ENCODE measurements at regions not wholly inside any gene's neighbourhood (a gene's known extent, or its start where the extent isn't known, plus 50 kb on each side); places are given as distances from the start of the nearest gene placed in this dataset.

DNA sequence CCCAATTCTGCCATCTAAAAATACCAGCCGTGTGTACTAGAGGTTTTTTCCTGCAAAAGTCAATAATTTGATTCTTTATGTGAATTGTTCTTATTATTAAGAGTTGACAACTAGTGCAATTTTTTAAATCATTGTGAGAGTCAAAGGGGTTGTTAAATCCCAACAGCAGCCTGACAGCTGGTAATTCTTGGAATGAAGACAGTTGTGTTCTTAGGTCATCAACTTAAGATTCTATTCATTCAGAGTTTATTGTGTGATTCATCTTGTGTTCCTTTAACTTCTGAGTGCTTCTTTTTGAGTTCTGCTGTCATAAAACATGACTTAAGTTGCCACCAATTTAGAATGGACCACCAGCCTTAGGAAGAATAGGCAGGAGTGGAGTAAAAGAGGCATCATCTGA is 329.0 kb downstream of the NAF1 start:
- TF ChIP-seq ETS1 (IDR thresholded peaks at IDR 0.05), result no peak
- TF ChIP-seq ZNF114 (CRISPR knock-in tag; IDR thresholded peaks at IDR 0.05), result no peak
- TF ChIP-seq, protein P1, sequence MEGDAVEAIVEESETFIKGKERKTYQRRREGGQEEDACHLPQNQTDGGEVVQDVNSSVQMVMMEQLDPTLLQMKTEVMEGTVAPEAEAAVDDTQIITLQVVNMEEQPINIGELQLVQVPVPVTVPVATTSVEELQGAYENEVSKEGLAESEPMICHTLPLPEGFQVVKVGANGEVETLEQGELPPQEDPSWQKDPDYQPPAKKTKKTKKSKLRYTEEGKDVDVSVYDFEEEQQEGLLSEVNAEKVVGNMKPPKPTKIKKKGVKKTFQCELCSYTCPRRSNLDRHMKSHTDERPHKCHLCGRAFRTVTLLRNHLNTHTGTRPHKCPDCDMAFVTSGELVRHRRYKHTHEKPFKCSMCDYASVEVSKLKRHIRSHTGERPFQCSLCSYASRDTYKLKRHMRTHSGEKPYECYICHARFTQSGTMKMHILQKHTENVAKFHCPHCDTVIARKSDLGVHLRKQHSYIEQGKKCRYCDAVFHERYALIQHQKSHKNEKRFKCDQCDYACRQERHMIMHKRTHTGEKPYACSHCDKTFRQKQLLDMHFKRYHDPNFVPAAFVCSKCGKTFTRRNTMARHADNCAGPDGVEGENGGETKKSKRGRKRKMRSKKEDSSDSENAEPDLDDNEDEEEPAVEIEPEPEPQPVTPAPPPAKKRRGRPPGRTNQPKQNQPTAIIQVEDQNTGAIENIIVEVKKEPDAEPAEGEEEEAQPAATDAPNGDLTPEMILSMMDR (conservative IDR thresholded peaks at IDR 0.05; ENCODE audit: low read depth in 2 of 2), result no peak
- no peak for TF ChIP-seq EZH2phosphoT487 (IDR thresholded peaks at IDR 0.05; ENCODE audit: unreplicated experiment)
- no peak for TF ChIP-seq JUNB (IDR thresholded peaks at IDR 0.05; ENCODE audit: unreplicated experiment)
- TF ChIP-seq, protein P2, sequence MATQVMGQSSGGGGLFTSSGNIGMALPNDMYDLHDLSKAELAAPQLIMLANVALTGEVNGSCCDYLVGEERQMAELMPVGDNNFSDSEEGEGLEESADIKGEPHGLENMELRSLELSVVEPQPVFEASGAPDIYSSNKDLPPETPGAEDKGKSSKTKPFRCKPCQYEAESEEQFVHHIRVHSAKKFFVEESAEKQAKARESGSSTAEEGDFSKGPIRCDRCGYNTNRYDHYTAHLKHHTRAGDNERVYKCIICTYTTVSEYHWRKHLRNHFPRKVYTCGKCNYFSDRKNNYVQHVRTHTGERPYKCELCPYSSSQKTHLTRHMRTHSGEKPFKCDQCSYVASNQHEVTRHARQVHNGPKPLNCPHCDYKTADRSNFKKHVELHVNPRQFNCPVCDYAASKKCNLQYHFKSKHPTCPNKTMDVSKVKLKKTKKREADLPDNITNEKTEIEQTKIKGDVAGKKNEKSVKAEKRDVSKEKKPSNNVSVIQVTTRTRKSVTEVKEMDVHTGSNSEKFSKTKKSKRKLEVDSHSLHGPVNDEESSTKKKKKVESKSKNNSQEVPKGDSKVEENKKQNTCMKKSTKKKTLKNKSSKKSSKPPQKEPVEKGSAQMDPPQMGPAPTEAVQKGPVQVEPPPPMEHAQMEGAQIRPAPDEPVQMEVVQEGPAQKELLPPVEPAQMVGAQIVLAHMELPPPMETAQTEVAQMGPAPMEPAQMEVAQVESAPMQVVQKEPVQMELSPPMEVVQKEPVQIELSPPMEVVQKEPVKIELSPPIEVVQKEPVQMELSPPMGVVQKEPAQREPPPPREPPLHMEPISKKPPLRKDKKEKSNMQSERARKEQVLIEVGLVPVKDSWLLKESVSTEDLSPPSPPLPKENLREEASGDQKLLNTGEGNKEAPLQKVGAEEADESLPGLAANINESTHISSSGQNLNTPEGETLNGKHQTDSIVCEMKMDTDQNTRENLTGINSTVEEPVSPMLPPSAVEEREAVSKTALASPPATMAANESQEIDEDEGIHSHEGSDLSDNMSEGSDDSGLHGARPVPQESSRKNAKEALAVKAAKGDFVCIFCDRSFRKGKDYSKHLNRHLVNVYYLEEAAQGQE (IDR thresholded peaks at IDR 0.05; ENCODE audit: unreplicated experiment), result no peak
- no peak for TF ChIP-seq ZNF331 (CRISPR knock-in tag; IDR thresholded peaks at IDR 0.05; ENCODE audit: low read depth)
- TF ChIP-seq NANOG (IDR thresholded peaks at IDR 0.05; ENCODE audit: borderline replicate concordance), result no peak
- TF ChIP-seq CREB1 (CRISPR knock-in tag; IDR thresholded peaks at IDR 0.05; ENCODE audit: low read depth), result no peak
- TF ChIP-seq POLR2AphosphoS5 (IDR thresholded peaks at IDR 0.05; ENCODE audit: low read depth), result no peak
- TF ChIP-seq, protein P3, sequence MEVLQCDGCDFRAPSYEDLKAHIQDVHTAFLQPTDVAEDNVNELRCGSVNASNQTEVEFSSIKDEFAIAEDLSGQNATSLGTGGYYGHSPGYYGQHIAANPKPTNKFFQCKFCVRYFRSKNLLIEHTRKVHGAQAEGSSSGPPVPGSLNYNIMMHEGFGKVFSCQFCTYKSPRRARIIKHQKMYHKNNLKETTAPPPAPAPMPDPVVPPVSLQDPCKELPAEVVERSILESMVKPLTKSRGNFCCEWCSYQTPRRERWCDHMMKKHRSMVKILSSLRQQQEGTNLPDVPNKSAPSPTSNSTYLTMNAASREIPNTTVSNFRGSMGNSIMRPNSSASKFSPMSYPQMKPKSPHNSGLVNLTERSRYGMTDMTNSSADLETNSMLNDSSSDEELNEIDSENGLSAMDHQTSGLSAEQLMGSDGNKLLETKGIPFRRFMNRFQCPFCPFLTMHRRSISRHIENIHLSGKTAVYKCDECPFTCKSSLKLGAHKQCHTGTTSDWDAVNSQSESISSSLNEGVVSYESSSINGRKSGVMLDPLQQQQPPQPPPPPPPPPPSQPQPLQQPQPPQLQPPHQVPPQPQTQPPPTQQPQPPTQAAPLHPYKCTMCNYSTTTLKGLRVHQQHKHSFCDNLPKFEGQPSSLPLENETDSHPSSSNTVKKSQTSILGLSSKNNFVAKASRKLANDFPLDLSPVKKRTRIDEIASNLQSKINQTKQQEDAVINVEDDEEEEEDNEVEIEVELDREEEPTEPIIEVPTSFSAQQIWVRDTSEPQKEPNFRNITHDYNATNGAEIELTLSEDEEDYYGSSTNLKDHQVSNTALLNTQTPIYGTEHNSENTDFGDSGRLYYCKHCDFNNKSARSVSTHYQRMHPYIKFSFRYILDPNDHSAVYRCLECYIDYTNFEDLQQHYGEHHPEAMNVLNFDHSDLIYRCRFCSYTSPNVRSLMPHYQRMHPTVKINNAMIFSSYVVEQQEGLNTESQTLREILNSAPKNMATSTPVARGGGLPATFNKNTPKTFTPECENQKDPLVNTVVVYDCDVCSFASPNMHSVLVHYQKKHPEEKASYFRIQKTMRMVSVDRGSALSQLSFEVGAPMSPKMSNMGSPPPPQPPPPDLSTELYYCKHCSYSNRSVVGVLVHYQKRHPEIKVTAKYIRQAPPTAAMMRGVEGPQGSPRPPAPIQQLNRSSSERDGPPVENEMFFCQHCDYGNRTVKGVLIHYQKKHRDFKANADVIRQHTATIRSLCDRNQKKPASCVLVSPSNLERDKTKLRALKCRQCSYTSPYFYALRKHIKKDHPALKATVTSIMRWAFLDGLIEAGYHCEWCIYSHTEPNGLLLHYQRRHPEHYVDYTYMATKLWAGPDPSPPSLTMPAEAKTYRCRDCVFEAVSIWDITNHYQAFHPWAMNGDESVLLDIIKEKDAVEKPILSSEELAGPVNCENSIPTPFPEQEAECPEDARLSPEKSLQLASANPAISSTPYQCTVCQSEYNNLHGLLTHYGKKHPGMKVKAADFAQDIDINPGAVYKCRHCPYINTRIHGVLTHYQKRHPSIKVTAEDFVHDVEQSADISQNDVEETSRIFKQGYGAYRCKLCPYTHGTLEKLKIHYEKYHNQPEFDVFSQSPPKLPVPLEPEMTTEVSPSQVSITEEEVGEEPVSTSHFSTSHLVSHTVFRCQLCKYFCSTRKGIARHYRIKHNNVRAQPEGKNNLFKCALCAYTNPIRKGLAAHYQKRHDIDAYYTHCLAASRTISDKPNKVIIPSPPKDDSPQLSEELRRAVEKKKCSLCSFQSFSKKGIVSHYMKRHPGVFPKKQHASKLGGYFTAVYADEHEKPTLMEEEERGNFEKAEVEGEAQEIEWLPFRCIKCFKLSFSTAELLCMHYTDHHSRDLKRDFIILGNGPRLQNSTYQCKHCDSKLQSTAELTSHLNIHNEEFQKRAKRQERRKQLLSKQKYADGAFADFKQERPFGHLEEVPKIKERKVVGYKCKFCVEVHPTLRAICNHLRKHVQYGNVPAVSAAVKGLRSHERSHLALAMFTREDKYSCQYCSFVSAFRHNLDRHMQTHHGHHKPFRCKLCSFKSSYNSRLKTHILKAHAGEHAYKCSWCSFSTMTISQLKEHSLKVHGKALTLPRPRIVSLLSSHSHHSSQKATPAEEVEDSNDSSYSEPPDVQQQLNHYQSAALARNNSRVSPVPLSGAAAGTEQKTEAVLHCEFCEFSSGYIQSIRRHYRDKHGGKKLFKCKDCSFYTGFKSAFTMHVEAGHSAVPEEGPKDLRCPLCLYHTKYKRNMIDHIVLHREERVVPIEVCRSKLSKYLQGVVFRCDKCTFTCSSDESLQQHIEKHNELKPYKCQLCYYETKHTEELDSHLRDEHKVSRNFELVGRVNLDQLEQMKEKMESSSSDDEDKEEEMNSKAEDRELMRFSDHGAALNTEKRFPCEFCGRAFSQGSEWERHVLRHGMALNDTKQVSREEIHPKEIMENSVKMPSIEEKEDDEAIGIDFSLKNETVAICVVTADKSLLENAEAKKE (CRISPR knock-in tag; IDR thresholded peaks at IDR 0.05), result no peak
- TF ChIP-seq STAT1 (IDR thresholded peaks at IDR 0.05; ENCODE audit: unreplicated experiment), result no peak
- no peak for TF ChIP-seq EZH2 (IDR thresholded peaks at IDR 0.05; ENCODE audit: low read depth, unreplicated experiment)
- Histone ChIP-seq H3K27me3 (ENCODE audit: insufficient read depth) (no peaks in the 10 kb centered on the region), H3K27ac (ENCODE audit: low read depth) (no peak overlapping the region), H3K9me2 (ENCODE audit: insufficient read depth) (no peaks in the 10 kb centered on the region), H3K4me2 (no peak overlapping the region), H3K79me2 (replicated peaks; ENCODE audit: insufficient read depth) (no peaks in the 10 kb centered on the region), H3K4me1 (ENCODE audit: insufficient read depth) (no peaks in the 10 kb centered on the region), H3K4me3 (no peak overlapping the region), H4K20me1 (replicated peaks; ENCODE audit: insufficient read depth) (no peaks in the 10 kb centered on the region), H2AFZ (no peak overlapping the region), H3F3A (replicated peaks; ENCODE audit: low read depth) (no peaks in the 10 kb centered on the region), H3K36me3 (ENCODE audit: insufficient read depth) (no peaks in the 10 kb centered on the region)
- DNase-seq (ENCODE audit: low spot score) (no peak), ATAC-seq (no peak)
- Mint-ChIP-seq H3K27ac (no peak overlapping the region), H3K9me3 (no peaks in the 10 kb centered on the region; the same call in 2 of the 3 replicates), H3K4me1 (no peaks in the 10 kb centered on the region), H3K36me3 (ENCODE audit: low read depth) (no peaks in the 10 kb centered on the region), H3K4me3 (no peak overlapping the region), H3K27me3 (ENCODE audit: insufficient read depth, low read depth, poor library complexity) (no peaks in the 10 kb centered on the region)
